ENCODE measurements at regions not wholly inside any gene's neighbourhood (a gene's known extent, or its start where the extent isn't known, plus 50 kb on each side); places are given as distances from the start of the nearest gene placed in this dataset.

DNA sequence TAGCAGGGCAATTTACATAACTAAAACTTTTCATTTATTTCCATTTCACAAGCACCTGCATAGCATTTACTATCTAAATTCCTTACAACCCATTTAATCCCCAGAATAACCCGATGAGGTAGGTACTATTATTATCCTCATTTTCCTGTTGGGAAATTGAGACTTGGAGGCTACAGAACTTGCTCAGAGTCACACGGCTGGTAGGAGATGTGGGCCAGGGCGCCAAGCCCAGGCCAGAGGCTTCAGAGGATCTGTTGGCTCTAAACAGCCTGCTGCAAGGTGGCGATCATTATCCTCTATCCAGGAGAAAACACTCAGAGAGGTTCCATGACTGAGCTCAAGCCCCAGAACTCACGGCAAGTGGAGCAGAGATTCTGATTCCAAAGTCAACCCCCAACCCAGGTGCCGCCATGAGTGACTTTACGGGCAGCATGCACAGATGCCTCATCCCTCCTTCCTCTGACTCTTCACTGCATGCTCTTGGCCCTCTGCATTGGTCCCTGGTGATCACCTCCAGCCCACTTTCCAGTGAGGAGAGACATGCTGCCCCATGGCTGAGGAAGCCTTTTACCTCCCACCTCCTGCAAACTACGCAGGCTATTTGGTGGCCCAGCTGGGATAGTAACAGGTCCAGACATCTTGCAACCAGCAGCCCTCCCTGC is 168.4 kb upstream of the FSTL4 start:
- intact Hi-C loops (cut with DNase I, micrococcal nuclease), result no loop called here
- Mint-ChIP-seq H3K27ac (no peak overlapping the region), H3K4me1 (no peaks in the 10 kb centered on the region), H3K4me3 (no peak overlapping the region), H3K9me3 (ENCODE audit: low read depth) (peaks cover 2% of the 10 kb centered on the region), H3K27me3 (no peaks in the 10 kb centered on the region), H3K36me3 (ENCODE audit: low read depth) (no peaks in the 10 kb centered on the region)
- ChIA-PET POLR2A (no interaction called here), CTCF (interaction anchor here (0.6 kb wide), 1 partner anchor 201 kb away, joined by 3 read pairs; no protein-coding TSS in a partner anchor)
- DNase-seq (no peak), ATAC-seq (no peak)

DNA sequence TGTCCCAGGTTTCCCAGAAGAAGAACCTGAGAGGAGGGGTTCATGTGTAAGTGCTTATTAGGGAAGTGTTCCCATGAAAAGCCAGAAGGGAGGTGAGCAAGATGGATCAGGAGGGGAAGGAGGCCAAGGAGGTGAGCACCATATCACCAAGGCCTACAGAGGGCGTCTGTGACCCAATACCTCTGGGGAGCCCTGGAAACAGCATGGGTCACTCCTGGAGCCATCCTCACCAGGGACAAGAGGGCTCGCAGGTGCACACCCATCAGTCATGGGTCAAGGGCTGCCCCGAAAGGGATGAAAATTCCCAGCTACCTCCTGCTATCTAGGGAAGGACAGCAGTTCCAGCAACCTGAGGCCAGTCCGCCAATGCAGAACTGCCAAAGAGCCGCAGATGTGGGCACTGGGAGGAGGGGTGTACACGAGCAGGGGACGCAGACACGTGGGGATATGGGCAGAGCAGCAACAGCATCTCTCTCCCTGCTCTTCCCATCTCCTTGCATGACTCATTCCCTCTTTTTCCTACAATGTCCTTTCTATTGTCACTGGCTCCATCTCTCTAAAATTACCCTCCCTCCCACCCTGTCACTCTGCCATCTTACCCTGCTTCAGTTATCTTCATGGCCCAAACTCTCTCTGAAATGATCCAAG is 167.6 kb upstream of the FSTL4 start:
- intact Hi-C loops (cut with DNase I, micrococcal nuclease), result loop anchor here in 1 of 2 experiments (5.0 kb wide), 1 partner anchor 87 kb away; no protein-coding TSS in a partner anchor
- Mint-ChIP-seq H3K4me1 (no peaks in the 10 kb centered on the region), H3K27me3 (no peaks in the 10 kb centered on the region), H3K36me3 (ENCODE audit: low read depth) (no peaks in the 10 kb centered on the region), H3K4me3 (no peak overlapping the region), H3K9me3 (ENCODE audit: low read depth) (peaks cover under 1% of the 10 kb centered on the region), H3K27ac (no peak overlapping the region)
- POLR2A ChIA-PET, result no interaction called here
- no peak for DNase-seq
- ATAC-seq, result no peak
- CTCF ChIA-PET, result interaction anchor here (0.6 to 1.1 kb wide), 2 partner anchors 89 to 202 kb away, joined by 3 read pairs; no protein-coding TSS in a partner anchor

DNA sequence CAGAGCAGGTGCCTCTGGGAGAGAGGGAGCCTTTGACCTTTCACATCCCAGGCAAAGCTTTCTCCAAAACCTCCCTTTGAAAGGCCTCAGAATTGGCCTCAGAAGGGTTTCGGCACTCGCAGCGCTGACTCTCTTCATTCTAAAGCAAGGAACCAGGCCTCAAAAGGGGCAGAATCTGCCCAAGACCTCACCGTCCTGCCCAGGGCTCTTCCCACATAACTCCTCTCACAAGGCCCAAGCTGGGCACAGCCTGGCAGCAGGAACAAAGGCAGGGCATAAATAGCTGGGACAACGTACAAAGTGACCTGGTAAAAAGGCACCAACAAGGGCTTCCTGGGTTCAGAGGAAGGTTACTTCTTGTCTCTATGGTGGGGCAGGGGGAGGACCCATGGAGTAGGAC is 166.3 kb upstream of the FSTL4 start:
- peaks cover 4% of the 10 kb centered on the region for H3K27me3 Mint-ChIP-seq
- CTCF ChIA-PET, result interaction anchor here (0.7 to 1.6 kb wide), 3 partner anchors 24 to 110 kb away, joined by 3 to 5 read pairs (median 3); no protein-coding TSS in a partner anchor
- no peaks in the 10 kb centered on the region for H3K9me3 Mint-ChIP-seq (ENCODE audit: low read depth)
- H3K4me3 Mint-ChIP-seq, result no peak overlapping the region
- no peaks in the 10 kb centered on the region for H3K36me3 Mint-ChIP-seq (ENCODE audit: low read depth)
- DNase-seq (no peak), ATAC-seq (no peak)
- POLR2A ChIA-PET, result no interaction called here
- H3K4me1 Mint-ChIP-seq, result no peaks in the 10 kb centered on the region
- H3K27ac Mint-ChIP-seq, result no peak overlapping the region
- intact Hi-C loops (cut with DNase I, micrococcal nuclease), result loop anchor here in 1 of 2 experiments (5.0 kb wide), 1 partner anchor 89 kb away; no protein-coding TSS in a partner anchor

DNA sequence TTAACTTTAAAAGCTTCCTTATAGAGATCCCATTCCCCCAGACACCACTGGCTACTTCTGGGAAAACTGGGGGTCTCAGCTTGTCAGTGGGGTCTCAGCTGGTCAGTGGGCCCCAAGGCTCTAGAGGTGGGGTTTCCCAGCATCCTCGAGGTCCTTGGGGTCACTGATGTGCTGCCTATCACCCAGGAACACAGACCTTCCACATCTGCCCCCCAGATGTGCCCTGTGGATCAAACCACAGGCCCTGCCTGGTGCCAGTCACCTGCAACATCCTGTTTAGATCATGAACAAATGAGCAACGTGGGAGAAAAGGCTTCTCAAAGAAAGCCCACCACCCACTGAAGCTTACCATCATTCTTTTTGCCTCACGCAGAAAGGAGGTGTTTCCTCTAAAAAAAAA is 165.6 kb upstream of the FSTL4 start:
- intact Hi-C loops (cut with DNase I, micrococcal nuclease), result loop anchor here in 1 of 2 experiments (5.0 kb wide), 1 partner anchor 89 kb away; no protein-coding TSS in a partner anchor
- ATAC-seq, result no peak
- no peak overlapping the region for H3K4me3 Mint-ChIP-seq
- H3K36me3 Mint-ChIP-seq (ENCODE audit: low read depth), result no peaks in the 10 kb centered on the region
- H3K27me3 Mint-ChIP-seq, result peaks cover 4% of the 10 kb centered on the region
- no peaks in the 10 kb centered on the region for H3K9me3 Mint-ChIP-seq (ENCODE audit: low read depth)
- ChIA-PET POLR2A (no interaction called here), CTCF (interaction anchor here (0.7 to 1.6 kb wide), 3 partner anchors 24 to 1261 kb away, joined by 3 to 5 read pairs (median 3); no protein-coding TSS in a partner anchor)
- no peak for DNase-seq
- H3K27ac Mint-ChIP-seq, result no peak overlapping the region
- H3K4me1 Mint-ChIP-seq, result no peaks in the 10 kb centered on the region

DNA sequence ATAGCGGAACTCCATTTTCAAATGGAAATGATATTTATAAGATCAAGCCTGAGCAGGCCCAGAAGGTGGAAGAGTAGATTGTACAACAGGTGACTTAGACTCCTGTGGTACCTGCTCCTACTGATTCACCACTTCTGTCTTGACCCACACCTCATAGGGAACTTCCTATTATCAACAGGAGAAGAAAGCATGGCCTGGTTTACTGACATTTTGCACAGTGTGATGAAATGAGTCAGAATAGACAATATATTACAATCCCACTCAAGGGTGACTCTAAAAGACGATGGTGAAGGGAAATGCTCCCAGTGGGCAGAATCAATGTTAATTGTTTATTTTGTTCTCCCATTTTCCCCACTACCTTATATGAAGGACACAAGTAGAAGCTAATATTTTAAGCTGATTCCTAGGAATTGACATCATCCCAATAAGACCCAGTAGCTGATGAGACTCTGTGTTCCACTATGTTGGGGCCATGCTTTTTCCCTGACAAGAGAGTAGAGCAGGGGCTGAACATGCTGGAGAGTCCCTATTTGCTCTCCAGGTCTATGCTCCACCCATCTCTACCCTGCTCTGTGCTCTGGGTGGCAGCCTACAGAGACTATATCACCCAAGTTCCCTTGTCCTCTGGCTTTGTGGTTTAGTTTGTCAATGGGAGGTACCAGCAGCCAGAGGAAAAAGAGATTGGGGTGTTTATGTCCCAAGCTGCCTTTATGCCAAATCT is 163.4 kb upstream of the FSTL4 start:
- POLR2A ChIA-PET, result no interaction called here
- intact Hi-C loops (cut with DNase I, micrococcal nuclease), result loop anchor here in 1 of 2 experiments (5.0 kb wide), 1 partner anchor 92 kb away; no protein-coding TSS in a partner anchor
- no peak for DNase-seq
- peaks cover 11% of the 10 kb centered on the region for H3K27me3 Mint-ChIP-seq
- H3K36me3 Mint-ChIP-seq (ENCODE audit: low read depth), result no peaks in the 10 kb centered on the region
- H3K27ac Mint-ChIP-seq, result no peak overlapping the region
- CTCF ChIA-PET, result interaction anchor here (0.6 to 1.3 kb wide), 2 partner anchors 80 to 352 kb away, joined by 3 to 4 read pairs; no protein-coding TSS in a partner anchor
- H3K4me3 Mint-ChIP-seq, result no peak overlapping the region
- no peaks in the 10 kb centered on the region for H3K4me1 Mint-ChIP-seq
- peaks cover 4% of the 10 kb centered on the region for H3K9me3 Mint-ChIP-seq (ENCODE audit: low read depth)
- ATAC-seq, result no peak

DNA sequence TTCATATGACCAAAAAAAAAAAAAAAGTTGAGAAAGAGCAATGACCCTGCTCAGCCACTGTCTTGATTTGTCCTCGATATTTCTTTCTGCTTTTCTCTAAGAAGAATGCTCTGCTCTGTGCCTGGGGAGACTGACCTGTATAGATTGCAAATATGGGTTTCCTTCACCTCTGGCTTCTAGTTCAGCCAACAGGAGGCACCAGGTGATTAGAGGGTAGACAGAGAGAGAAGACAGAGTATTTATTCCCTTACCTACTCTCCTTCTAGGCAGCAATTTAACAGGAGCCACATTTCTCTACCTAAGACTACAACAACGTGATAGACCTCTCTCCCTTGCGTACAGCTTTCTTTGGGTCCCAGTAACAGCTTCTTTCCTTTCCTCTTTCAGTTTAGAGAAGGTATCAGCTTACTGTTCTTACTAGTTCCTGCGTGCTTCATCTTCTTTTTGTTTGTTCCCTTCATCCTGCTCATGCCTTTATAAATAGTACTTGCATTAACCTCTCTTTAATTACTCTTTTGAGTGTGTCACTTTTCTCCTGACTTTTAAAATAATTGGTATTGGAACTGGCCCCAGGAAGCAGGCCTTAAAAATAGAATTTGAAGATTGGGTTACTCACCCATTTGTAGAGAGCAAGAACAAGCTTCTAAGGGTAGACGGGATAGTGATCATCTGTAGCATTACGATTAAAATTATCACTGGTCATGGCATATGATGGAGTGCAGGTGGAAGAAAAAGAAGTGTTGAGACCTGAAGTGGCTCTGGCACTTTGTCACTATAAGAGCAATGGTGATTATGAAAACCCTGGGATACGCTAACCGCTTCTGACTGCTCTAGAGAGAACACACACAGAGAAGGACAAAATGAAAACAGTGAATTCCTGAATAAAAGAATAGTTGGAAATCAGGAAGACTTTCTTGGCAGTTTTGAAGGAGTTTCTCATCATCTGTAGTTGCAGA is 161.2 kb upstream of the FSTL4 start:
- ATAC-seq, result no peak
- H3K4me3 Mint-ChIP-seq, result no peak overlapping the region
- CTCF ChIA-PET, result no interaction called here
- POLR2A ChIA-PET, result no interaction called here
- no peak for DNase-seq
- H3K36me3 Mint-ChIP-seq (ENCODE audit: low read depth), result no peaks in the 10 kb centered on the region
- H3K4me1 Mint-ChIP-seq, result no peaks in the 10 kb centered on the region
- peaks cover 6% of the 10 kb centered on the region for H3K9me3 Mint-ChIP-seq (ENCODE audit: low read depth)
- H3K27ac Mint-ChIP-seq, result no peak overlapping the region
- intact Hi-C loops (cut with DNase I, micrococcal nuclease), result no loop called here
- peaks cover 17% of the 10 kb centered on the region for H3K27me3 Mint-ChIP-seq

DNA sequence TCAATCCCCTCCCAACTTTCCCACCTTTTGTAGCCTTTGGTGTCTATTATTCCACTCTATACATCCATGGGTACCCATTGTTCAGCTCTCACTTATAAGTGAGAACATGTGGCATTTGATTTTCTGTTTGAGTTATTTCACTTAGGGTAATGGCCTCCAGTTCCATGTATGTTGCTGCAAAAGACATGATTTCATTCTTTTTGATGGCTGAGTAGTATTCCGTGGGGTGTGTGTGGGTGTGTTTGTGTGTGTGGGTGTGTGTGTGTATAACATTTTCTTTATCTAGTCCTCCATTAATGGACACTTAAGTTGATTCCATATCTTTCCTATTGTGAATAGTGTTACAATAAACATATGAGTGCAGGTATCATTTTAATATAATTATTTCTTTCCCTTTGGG is 157.5 kb upstream of the FSTL4 start:
- H3K4me3 Mint-ChIP-seq, result no peak overlapping the region
- DNase-seq (no peak), ATAC-seq (no peak)
- H3K27ac Mint-ChIP-seq, result no peak overlapping the region
- intact Hi-C loops (cut with DNase I, micrococcal nuclease), result no loop called here
- peaks cover 6% of the 10 kb centered on the region for H3K9me3 Mint-ChIP-seq (ENCODE audit: low read depth)
- no peaks in the 10 kb centered on the region for H3K36me3 Mint-ChIP-seq (ENCODE audit: low read depth)
- no peaks in the 10 kb centered on the region for H3K4me1 Mint-ChIP-seq
- ChIA-PET POLR2A (no interaction called here), CTCF (interaction anchor here (0.6 kb wide), 1 partner anchor 48 kb away, joined by 3 read pairs; no protein-coding TSS in a partner anchor)
- peaks cover 25% of the 10 kb centered on the region for H3K27me3 Mint-ChIP-seq

DNA sequence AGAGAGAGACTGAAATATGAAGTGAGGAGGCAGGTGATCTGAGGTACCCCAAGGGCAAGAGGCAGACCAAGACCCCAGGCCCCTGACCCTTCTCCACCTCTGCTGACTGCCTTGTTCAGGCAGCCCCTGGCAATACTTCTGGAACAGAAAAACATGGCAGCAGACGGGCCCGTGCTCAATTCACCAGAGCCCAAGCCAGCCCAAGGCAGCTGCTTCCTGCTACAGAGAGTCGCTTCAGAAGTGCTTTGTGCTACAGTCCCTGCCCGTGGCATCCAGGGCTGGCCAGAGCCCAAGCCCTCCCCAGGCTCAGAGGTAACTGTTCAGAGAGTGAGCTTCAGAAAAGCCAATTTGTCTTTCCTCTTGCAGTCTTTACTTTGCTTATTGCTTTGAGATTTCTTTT is 151.4 kb upstream of the FSTL4 start:
- CTCF ChIA-PET, result interaction anchor here (0.7 kb wide), 1 partner anchor 12 kb away, joined by 4 read pairs; no protein-coding TSS in a partner anchor
- Mint-ChIP-seq H3K27me3 (peaks cover 14% of the 10 kb centered on the region), H3K27ac (no peak overlapping the region), H3K36me3 (ENCODE audit: low read depth) (no peaks in the 10 kb centered on the region), H3K4me3 (no peak overlapping the region), H3K4me1 (no peaks in the 10 kb centered on the region), H3K9me3 (ENCODE audit: low read depth) (no peaks in the 10 kb centered on the region)
- intact Hi-C loops (cut with DNase I, micrococcal nuclease), result no loop called here
- ATAC-seq, result no peak
- POLR2A ChIA-PET, result no interaction called here
- no peak for DNase-seq

DNA sequence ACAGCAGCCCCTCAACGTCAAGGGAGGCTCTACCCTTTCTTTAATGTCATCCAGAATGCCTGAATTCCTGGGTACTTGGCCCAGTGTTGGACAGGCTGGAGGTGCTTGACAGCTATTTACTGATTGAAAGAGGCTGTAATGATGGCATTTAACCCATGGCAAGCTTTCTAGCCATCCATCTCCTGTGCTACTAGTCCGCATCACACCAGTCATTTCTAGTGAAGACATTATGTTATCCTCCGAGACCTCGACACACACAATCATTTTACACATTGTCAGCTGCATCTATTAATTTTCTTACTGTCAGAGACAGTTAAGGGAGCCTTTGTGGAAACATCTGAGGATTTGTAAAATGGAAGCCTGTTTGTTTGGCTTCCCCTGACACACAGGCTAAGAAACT is 149.3 kb upstream of the FSTL4 start:
- Mint-ChIP-seq H3K4me3 (no peak overlapping the region), H3K36me3 (ENCODE audit: low read depth) (no peaks in the 10 kb centered on the region), H3K27ac (no peak overlapping the region), H3K4me1 (no peaks in the 10 kb centered on the region), H3K9me3 (ENCODE audit: low read depth) (no peaks in the 10 kb centered on the region), H3K27me3 (peaks cover 9% of the 10 kb centered on the region)
- DNase-seq (no peak), ATAC-seq (no peak)
- POLR2A ChIA-PET, result no interaction called here
- intact Hi-C loops (cut with DNase I, micrococcal nuclease), result no loop called here
- CTCF ChIA-PET, result interaction anchor here (1.1 kb wide), 1 partner anchor 10 kb away, joined by 3 read pairs; no protein-coding TSS in a partner anchor

DNA sequence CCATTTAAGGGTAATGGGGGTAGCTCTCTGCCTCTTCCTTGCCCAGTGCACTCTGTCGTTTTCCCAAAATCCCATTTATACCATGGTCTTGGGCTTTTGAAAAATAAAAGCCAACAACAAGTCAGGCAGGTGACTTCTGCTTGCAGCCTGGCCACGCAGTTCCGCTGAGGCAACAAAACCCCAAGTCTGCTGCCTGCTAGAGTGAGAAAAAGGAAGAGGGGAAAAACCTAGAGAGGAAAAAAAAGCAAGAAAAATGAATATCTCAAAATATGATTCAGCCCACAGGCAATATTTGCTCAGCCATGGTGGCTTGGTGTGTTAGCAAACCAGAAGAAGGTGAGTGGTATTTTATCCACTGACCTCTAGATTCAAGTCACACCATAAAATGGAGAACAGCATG is 148.2 kb upstream of the FSTL4 start:
- Mint-ChIP-seq H3K27me3 (peaks cover 11% of the 10 kb centered on the region), H3K4me1 (no peaks in the 10 kb centered on the region), H3K4me3 (no peak overlapping the region), H3K9me3 (ENCODE audit: low read depth) (no peaks in the 10 kb centered on the region), H3K36me3 (ENCODE audit: low read depth) (no peaks in the 10 kb centered on the region), H3K27ac (no peak overlapping the region)
- CTCF ChIA-PET, result interaction anchor here (1.1 kb wide), 1 partner anchor 11 kb away, joined by 3 read pairs; no protein-coding TSS in a partner anchor
- intact Hi-C loops (cut with DNase I, micrococcal nuclease), result no loop called here
- ATAC-seq, result no peak
- POLR2A ChIA-PET, result no interaction called here
- no peak for DNase-seq
